ENCODE measurements at regions not wholly inside any gene's neighbourhood (a gene's known extent, or its start where the extent isn't known, plus 50 kb on each side); places are given as distances from the start of the nearest gene placed in this dataset.

DNA sequence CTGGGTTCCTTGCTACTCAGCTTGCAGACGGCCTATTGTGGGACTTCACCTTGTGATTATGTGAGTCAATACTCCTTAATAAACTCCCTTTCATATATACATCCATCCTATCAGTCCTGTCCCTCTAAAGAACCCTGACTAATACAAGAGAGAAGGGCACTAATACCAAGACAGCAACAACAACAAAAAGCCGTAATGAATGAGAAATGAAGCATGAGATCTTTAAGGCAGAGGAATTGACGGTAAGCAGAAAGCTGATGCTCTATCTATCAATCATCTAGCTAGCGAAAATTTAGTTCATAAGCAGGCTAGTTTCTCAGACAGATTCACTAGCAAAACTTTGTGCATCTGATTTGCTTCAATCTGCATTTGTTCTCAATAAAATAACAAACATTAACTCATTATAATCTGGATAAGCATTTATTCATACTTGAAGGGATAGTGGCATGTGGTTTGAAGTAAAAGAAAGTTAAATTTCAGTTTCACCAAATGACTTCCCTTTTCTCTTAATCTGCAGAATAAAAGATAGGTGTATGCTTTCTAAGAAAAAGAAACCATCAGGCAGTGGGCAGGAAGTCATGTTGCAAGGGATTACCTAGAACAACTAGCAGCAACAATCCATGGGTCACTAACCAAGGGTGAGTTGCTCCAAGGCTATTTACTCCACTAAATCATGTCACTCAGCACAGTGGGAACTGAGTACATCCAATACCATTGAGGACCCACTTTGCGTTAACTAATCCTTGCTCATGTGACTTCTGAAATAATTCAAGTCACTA is 376.5 kb downstream of the TMEM182 start:
- no peak for TF ChIP-seq CTCF (optimal IDR thresholded peaks at IDR 0.05 in 1 of 3, IDR thresholded peaks at IDR 0.05 in 1 of 3, conservative IDR thresholded peaks at IDR 0.05 in 1 of 3; ENCODE audit: extremely low read depth in 1 of 3, insufficient read depth in 2 of 3, low read length in 3 of 3)
- TF ChIP-seq EZH2 (IDR thresholded peaks at IDR 0.05; ENCODE audit: low read length), result no peak
